ENCODE measurements at regions not wholly inside any gene's neighbourhood (a gene's known extent, or its start where the extent isn't known, plus 50 kb on each side); places are given as distances from the start of the nearest gene placed in this dataset.
"Not testable (repeated sequence)": the region's sequence is repeated elsewhere in the genome, so short reads cannot be mapped to it uniquely, and the experiment has no call there.

DNA sequence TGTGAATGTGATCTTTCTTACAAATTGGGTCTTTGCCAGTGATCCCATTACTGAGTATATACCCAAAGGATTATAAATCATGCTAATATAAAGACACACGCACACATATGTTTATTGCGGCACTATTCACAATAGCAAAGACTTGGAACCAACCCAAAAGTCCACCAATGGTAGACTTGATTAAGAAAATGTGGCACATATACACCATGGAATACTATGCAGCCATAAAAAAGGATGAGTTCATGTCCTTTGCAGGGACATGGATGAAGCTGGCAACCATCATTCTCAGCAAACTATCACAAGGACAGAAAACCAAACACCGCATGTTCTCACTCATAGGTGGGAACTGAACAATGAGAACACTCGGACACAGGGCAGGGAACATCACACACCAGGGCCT is 55.5 kb upstream of the ATP2B1 start:
- DNase-seq (ENCODE audit: low spot score); FAIRE-seq: not testable (repeated sequence)

DNA sequence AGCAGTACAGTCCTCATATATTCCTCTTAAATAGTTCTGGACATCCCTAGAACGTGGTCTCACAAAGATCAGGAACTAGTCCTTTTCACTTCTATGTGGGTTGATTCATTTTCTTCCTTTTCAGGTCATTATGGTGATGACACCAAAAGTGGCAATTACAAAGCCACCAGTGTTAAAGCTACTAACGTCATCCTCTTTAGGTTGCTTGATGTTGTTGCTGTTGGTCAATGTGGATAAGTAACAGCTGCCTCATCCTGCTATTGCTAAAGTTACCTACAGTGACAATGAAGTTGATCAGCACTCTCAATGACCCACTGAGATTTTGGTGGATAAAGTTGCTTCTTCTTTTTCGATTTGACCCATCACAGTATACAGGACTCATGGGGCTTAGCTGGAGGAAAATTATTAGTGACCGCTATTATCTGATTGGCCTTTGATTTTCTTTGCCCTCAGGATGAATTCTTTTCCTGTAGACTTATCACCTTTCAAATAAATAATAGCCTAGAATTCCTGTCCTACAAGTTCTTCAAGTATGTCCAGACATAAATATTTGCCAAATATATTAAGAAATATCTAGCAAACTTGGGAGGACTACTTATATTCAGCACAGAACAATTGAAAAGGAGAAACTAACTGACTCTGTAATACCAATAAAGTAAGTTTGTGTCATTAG is 54.0 kb upstream of the ATP2B1 start:
- no peak for FAIRE-seq

GRCh38 chr12:89760783-89761182 is 52.1 kb upstream of the ATP2B1 start:
- DNase-seq (ENCODE audit: low spot score): no peak
- no peak for FAIRE-seq

More for the DNA sequence above, 54.0 kb upstream of the ATP2B1 start:
- DNase-seq (ENCODE audit: low spot score): no peak

All from urothelium cell line (cell line).